ENCODE measurements at regions not wholly inside any gene's neighbourhood (a gene's known extent, or its start where the extent isn't known, plus 50 kb on each side); places are given as distances from the start of the nearest gene placed in this dataset.

DNA sequence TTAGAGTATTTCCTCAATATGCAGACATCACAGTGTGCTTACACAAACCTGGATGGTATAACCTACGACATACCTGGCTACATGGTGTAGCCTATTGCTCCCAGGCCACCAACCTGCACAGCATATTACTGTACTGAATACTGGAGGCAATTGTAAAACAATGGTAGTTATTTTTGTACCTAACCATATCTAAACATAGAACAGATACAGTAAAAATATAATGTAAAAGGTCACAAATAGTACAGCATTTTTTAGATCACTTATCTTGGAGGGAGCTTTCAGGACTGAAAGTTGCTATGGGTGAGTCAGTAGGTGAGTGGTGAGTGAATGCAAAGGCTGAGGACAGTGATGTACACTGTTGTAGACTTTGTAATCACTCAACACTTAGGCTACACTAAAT, 492.3 kb downstream of the MRPL39 start:
- no peak for DNase-seq

DNA sequence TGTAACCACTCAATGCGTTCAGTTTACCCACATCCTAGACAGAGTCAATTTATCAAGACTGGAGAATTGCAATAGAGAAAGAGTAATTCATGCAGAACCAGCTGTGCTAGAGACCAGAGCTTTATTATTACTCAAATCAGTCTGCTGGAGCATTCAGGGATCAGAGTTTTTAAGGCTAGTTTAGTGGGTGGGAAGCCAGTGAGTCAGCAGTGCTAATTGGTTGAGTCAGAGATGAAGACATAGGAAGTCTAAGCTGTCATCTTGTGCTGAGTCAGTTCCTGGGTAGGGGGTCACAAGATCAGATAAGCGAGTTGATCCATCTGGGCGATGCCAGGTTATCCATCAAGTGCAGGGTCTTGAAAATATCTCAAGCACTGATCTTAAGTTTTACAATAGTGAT, 499.6 kb downstream of the MRPL39 start:
- DNase-seq, result no peak

DNA sequence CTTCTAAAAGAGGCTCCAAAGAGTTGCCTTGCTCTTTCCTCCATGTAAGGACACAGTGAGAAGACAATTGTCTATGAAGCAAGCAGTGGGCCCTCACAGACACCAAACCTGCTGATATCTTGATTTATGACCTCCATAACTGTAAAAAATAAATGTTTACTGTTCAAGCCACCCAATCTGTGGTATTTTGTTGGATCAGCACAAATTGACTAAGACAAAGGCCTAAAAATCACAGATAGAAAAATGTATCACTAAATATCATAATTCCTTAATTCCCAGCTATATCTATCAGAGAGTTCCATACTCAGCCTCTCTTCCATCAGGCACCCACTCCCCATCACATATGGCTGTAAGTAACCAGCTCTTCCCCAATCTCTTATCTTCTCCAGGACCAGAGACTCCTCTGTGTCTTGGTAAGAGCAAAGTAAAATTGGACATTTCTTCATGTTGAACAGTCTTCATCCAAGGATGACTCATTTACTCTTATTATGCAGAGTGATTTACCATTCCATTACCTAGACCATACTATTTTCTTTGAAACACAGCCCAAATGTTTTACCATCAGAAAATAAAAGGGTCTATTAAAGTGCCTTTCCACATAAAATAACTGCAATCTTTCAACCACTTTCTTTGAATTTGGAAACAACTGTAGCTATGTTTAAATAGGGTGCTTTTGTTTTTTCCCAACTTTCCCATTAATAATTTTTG, 503.6 kb downstream of the MRPL39 start:
- no peak for DNase-seq

DNA sequence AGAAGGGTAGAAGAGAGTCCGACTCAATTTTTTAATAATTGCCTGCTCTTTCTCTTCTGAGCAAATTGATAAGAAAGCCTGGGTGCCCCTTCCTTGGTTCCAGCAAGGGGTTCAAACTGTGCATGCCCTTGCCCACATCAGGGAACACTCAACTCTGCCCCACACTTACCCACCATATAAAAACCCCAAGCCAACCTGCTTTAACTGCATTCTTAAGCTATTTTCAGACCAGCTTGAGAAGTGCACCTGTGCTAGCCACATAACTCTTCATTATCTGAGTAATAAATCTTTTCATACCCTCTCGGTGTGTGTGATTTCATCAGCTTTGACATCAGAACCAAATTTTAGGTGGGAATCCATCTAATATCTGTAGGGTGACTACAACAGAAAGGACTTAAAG, 509.6 kb downstream of the MRPL39 start:
- no peak for DNase-seq

DNA sequence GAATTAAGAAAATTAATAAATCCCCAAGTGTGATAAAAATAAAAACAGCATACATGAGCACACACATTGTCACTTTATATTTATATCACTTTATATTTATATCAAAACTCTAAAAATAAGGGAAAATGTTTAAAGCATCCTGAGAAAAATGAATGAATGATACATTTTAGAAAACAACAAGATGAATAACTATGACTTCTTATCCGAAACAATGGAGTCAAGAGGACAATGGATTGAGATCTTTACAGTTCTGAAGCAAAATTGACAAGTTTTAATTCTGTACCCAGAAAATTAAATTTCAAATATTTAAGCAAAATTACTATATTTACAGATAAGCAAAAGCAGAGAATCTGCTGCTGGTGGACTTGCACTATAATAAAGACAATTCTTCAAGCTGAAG, 512.6 kb downstream of the MRPL39 start:
- DNase-seq, result no peak

DNA sequence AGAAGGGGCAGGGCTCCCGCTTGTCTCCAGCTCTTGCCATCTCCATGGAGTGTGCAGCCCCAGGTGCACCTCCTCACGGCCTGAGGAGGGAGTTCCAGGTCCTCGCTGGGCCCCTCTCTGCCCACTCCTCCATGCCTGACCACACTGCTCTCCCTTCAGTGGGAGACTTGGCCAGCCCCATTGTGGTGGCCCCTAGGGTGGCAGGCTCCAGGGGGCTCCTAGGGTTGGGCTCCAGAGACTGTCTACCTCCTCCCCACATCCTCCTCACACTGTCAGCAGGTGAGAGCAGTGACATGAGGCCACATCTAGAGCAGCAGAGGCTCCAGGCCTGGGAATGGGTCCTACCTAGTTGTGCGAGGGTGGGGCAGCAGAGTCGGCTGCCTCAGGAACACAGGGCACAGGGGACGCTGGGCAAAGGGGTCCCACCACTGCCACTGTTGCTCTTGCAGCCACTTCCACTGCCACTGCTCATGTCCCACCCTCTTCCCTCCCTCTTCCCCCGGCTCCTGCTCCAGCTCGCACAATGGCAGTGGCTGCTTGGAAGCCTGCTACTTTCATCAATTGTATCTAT, 514.8 kb downstream of the MRPL39 start:
- DNase-seq, result no peak

DNA sequence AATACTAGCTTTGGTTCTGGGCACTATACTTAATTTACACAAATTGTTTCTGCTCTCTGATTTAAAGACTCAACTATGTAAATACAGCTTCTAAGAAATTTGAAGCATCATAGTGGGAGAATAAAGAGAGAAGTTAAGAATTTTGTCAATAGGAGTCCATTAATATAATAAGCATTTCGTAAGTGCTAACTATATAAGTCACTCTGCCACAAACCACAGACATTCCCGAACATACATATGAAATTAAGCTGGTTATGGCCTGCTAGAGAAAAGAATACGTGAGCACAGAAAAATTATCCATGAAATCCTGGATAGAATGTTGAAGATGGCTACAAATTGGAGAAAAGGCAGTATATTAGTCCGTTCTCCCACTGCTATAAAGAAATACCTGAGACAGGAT, 526.2 kb downstream of the MRPL39 start:
- no peak for DNase-seq

DNA sequence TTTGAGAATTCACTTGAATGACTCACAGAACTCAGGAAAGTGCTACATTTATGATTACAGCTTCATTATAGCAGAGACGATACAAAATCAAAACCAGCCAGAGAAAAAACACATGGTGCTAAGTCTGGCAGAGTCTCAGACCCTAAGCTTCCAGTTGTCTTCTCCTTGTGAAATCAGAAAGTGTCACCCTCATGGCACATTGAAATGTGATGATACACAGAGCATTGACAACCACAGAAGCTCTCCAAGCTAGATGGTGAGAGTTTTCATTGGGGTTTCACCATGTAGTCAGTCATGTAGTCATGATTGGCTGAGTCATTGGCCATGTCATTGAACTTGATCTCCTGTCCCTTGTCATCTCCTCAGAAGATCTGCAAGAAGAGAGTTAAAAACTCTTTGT, 526.6 kb downstream of the MRPL39 start:
- DNase-seq, result no peak

DNA sequence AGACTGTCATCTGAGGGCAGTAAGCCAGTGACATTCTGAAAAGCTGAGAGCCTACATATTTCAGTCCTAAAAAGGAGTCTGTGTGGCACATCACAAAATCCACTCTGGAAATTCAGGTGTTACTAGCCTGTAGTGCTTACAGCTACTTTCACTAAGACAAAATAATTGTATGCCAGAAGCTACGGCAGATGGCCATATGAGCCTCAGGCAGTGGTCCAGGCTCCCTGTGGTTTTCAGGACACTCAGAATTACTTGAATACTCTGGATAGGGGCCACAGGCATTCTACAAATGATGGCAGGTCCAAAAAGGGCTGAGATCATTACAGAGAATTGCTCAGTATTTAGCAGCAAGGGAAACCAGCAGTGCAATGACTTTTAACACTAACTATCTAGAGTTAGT, 527.1 kb downstream of the MRPL39 start:
- DNase-seq, result no peak

DNA sequence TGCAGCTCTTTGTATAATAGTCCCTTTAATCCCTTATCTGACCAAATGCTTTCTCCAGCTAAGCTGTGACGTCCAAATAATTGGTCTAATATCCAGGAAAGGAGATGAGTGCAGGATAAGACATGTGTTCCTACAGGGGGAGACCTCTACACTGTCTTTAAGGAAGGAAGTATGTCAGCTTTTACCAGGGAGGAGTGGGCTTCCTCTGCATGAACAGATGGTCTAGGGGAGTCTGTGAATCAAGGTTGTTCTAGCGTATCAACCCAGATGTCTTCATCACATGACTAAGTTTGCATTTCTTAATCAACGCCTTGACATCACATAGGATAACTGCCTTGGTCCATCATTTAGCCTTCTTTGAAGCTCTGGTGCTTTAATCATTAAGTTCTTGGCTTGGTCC, 528.2 kb downstream of the MRPL39 start:
- no peak for DNase-seq

DNA sequence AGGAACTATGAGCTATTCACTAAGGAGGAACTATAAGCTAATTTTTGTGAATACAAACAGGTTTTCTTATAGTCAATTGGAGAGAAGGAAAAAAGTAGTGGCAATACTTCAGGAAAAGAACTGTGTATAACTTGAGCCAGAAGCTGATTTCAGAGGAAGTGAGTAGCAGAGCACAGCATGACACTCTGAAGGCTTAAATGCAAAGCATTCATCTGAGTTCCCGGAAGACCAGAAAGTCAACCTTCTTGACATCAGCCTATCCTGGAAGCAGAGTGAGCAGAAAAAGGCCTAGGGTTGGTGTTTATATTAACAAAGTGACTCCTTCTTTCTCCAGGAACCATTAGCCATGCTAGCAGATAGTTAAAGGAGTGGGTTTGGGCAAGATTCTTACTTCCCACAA, 545.2 kb downstream of the MRPL39 start:
- no peak for DNase-seq

DNA sequence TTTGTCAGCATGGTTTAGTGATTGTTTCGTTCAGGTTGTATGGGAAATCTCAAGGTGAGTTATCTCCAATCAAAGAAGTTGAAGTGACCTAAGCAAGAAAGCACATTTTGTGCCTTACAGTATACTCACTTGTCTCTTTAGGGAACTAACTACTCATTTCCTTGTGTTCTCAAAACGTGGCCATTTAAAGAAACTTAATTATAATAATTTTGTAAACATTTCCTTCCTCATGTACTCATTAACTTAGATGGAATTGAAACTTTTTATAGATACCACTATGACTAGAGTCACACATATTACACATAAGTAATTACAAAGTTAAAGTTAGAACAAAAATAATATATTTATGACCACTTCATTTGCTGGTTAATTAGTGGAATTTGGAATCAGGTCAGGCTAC, 552.6 kb downstream of the MRPL39 start:
- DNase-seq, result no peak

DNA sequence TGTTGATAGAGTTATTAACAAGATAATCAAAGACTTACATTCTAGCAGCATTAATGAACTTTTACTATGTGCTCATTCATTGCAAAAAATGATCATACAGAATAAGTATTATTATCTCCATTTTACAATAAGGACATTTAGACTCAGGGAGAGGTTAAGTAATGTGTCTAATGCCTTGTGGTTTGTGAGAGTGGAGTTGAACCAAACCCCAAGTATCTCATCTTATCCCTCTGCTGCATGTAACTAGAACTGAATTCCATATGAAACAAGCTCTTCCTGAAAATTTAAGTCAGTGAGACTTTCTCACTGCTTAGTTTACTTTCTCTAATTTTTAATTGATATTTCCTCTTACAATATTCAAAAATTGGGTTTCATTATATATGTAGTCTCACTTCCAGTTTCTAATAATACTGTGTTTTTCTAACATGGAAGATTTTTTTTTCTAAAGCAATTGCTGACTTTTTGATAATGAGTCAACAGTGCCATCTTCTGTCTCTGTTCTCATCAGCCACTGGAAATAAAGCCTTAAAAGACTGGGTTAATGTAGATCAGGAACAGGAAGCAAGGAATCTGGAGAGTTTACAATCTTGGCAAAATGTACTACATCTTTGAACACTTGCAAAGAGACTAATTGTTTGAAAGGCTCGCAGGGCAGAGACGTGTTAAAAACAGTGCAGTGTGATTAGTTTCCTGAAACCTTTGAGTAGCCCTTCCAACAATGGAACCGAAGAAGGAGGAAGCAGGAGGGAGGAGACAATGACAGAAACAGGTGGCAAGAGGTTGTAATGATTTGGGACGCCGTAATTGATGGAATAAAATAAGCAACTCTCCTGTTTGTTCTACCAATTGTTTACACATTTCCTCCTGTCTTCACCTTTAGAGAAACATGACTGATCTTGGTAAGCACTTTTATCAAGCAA, 567.6 kb downstream of the MRPL39 start:
- peak; percentile 73 for DNase-seq

DNA sequence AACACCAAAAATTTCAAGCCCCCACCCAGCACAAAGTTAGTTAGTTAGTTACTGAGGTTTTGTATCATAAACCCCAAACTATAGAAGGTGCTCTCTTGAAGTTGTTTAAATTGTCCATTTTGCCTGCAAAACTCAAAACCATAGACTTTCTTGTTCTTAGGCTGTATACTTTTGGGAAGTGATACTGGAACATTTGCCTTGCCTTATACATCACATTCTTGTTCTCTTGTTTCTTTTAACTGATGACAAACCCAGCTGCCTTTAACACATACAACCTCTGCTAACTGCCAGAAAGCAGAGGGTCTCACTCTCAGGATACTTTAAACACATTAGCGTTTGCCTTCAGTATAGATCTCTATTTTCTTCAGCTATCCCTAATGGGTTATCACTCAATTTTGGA, 570.5 kb downstream of the MRPL39 start:
- no peak for DNase-seq

DNA sequence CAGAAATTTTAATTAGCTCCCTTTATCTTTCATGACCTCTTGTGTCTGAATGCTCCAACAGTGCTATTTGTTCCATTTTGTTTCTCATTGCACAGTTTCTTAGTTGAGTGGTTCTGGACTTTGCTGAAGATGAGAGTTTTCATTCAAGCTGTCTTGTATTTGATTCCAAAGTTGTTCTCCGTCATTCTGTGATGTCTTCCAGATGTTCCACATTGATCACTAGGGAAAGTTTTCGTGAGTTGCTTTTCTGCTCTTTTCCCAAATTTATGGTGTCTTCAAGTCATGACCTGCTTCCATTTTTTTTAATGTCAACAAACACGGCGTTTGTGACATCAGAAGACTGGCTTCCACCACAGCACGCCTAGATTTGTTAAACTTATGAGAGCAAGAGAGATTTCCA, 575.5 kb downstream of the MRPL39 start:
- DNase-seq, result no peak

DNA sequence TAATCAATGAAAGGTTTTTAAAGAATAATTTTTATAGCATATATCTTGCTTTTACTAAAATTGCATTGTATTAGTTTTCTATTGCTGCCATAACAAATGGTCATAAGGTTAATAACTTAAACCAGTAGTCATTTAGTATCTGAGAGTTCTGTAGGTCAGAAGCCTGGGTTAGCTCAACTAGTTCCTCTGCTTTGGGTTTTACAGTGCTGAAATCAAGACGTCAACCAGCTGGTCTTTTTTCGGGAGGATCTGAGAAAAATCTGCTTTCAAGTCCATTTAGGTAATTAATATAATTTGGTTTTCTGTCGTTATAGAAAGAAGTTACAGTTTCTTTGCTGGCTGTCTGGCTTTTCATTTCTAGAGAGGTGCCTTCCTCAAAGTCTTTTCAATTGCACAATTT, 577.7 kb downstream of the MRPL39 start:
- no peak for DNase-seq

DNA sequence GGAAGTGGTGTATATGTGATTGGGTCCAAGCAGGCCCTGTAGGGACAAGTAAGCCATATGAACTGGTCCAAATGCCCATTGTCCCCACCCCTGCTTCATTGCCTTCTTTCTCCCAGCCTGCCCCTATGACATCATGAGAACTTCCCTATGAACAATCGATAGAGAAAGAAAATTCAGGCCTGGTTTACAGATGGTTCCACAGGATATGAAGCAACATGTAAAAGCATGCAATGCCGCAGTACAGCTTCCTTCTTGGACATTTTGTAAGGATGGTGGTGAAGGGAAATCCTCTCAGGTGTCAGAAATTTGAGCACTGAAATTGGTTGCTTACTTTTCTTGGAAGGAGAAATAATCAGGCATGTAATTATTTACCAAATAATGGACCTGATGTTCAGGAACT, 581.7 kb downstream of the MRPL39 start:
- no peak for DNase-seq

DNA sequence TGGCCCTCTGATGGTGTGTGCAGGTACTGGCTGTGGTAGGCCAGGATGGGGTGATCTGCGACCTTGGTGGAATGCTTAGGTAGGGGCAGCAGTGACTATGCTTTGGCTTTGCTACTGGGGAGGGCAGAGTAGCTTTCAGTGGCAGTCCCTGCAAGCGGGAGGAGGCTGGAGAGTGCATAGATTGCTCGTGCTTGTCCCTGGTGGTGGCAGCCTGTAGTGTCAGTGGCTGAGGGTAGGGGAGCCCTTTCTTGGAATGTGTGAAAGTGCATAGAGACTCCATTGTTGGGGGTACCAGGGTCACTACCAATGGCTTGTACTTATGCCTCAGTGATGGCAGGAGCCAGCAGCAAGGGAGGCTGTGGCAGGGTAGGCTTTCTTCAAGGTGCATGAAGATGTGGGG, 582.6 kb downstream of the MRPL39 start:
- no peak for DNase-seq

DNA sequence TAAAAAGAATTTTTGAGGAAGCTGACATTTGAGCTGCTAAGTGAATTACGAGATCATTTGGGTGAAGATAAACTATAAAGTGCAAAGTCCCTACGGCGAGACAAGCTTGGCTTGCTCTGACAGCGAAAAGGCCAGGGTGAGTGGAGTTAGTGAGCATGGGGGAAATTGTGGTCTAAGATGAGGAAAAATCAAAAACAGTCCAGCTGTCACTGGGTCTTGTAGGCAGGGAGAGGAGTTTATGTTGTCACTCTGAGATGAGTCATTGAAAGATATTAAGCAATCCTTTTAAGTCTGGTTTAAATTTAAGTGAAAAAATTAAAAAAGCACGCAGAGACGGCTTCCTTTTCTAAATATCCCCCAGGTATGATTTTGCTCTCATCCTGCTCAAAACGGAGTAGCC, 601.9 kb downstream of the MRPL39 start:
- no peak for DNase-seq

DNA sequence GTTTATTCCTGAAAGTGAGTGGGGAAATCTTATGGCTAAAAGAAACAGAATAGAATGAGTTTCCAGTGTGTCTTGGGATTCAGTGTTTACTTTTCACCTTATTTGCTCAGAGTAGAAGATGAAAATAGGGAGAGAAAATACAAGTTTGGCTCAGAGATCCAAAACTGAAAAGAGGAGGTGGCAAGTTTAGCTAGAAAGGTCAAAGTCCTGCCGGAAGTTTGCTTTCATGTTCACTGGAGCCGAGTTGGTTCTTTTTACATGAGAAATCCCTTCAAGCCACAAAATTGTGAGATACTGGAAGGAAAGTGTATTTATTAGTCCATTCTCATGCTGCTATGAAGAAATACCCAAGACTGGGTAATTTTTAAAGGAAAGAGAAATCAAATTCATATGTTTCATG, 604.6 kb downstream of the MRPL39 start:
- no peak for DNase-seq

DNA sequence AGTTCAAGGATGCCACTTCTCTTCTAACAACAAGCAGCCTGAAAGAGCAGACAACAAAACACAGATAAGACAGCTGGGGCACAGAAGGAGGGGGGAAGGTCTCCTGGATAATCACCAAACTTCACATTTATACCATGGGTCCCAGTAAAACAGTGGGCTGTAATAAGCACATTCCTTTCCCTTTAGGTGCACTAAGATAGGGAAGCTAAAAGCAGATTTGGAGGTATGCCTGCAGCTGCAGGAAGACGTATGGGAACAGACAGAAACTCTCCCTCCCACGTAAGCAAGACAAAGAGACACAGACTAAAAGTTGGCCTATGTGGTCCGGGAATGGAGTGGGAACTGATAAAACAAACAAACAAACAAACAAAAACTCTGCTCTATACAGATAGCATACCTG, 612.1 kb downstream of the MRPL39 start:
- DNase-seq, result no peak

DNA sequence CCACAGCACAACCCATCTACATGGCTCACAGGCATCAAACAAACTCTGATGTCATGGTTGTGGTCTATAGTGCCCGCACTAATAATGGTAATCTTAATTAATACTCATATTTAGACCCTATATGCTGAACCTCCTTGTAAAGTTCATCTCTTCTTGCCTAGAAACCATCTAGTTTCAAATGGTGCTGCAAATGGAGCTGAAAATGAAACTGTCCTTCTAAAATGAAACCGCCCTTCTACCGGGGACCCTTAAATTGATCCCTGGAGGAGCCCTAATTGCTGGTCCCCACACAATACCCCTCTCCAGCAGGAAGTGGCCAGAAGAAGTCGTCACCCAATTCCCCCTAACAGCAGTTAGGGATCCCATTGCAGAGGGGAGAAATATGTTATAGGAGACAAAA, 612.6 kb downstream of the MRPL39 start:
- DNase-seq, result no peak

DNA sequence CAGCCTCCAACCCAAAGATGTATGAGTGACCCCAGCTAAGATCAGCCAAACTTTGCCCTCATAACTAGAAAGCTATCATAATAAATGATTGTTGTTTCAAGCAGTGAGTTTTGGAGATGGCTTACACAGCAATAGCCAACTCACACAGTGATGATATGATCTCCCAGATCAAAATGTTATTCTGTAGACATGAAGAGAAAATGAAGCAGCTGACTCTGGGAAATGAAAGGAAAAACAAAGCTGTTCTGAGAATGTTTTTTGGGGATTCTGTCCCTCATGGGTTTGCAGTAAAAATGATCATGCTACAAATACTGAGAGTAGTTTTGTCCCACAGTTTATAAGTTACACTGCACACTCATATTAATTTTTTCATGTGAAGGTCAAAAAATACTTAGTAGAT, 617.8 kb downstream of the MRPL39 start:
- DNase-seq, result no peak

DNA sequence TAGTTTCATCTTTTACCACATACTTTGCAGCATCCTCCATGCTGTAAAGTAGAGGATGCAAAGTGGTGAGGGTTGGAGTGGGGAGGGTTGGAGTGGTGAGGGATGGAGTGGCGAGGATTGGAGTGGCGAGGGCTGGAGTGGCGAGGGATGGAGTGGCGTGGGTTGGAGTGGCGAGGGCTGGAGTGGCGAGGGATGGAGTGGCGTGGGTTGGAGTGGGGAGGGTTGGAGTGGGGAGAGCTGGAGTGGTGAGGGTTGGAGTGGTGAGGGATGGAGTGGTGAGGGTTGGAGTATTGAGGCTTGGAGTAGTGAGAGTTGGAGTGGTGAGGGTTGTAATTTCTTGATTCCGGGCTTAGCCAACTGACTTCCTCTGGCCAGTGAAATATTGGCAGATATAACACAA, 618.3 kb downstream of the MRPL39 start:
- DNase-seq, result no peak

Data from NCI-H748 treated with DMSO at 0.1 percent for 48 hours (cell line).